Dedifferentiated amniotic fluid mesenchymal stem cell (primary cell): ENCODE measurements at regions not wholly inside any gene's neighbourhood (a gene's known extent, or its start where the extent isn't known, plus 50 kb on each side); places are given as distances from the start of the nearest gene placed in this dataset.

ENCODE experiments used
- DNase-seq: peaks from one replicate; pipeline ENCODE4 v3.0.0-alpha.2; 2016; ENCODE audit errors: extremely low spot score

DNA sequence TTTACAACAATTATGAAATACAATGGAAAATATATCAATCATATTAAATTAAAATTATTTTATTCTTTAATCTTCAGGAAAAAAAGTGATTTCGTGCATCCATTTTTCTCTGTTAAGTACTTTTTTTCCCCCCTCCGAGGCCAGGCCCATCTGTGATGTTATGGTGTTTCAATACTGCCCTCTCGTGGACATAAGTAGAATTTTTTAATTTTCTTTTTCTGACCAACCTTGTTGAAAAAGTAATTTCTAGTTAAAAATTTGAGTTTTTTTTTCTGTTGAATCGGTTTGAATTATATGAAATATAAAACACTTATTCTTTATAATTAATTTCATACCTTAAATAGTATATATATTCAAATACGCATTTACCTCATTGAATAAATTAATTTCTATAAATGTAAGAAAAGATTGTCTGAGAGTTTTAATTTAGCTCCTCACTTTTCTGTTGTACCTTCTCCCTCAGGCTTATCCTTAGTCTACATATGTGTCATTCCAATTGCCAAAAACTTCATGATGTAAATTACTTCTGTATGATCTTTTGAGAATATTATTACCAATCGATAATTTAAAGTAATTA lies 175.8 kb upstream of the TECRL start:
- peak; percentile 35 for DNase-seq

DNA sequence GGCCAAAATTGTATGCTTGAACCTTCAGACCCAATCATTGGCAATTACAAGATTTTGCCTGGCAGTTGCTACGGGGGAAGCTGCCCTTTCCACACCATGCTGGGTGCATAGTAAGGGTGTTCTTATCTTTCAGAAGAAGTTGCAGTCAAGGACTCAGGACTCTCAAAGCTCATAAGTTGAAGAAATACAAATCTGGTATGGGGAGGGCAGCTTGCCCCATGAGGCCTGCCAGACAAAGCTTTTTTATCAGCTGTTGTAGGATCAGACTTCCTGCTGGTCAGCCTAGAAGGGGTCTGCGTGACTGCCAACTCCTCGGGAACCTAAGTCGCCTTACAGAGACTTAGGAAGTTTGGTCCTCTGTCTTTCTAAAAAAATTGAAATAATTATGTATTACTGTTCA lies 174.9 kb upstream of the TECRL start:
- no peak for DNase-seq

DNA sequence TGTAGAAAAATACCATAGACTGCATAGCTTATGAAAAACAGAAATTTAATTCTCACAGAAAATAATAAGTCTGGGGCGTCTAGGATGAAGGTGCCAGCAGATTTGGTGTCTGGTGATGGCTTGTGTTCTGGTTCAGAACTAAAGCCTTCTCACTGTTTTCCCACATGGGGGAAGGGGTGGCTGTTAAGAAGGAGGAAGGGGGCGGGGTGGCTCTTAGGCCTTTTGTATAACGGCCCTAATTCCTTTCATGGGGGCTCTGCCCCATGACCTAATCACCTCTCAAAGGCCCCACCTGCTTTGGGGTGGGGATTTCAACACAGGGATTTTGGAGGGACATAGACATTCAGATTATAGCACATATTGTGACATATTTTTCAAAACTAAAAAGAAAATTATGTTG lies 173.2 kb upstream of the TECRL start:
- no peak for DNase-seq

DNA sequence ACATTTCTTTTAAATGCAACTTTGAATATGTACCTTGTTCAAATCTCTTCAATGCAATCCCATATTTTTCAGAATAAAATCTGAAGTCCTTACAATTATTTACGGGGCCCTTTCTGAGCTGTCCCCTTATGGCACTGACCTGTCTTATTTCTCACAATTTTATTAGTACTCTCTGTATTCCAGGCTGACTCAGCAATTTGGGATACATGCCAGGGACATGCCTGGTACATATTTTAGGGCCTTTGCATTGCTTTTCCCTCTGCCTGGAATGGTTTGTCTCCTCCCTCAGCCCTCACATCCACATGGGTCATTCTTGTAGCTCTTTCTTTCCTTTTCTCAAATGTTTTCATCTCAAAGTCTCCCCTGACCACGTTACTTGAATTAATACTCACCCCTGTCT lies 172.2 kb upstream of the TECRL start:
- no peak for DNase-seq

DNA sequence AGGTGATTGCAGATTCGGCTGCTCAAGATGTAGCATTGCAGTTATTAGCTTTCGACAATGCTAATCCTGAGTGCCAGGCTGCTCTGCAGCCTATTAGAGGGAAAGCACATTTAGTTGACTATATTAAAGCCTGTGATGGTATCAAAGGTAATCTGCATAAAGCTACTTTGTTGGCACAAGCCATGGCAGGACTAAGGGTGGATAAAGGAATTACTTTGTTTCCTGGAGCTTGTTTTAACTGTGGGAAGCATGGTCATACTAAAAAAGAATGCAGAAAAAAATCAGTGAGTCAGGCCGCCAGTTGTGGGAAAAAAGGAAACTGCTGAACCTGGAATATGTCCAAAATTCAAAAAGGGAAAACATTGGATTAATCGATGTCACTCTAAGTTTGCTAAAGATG lies 154.9 kb upstream of the TECRL start:
- no peak for DNase-seq

DNA sequence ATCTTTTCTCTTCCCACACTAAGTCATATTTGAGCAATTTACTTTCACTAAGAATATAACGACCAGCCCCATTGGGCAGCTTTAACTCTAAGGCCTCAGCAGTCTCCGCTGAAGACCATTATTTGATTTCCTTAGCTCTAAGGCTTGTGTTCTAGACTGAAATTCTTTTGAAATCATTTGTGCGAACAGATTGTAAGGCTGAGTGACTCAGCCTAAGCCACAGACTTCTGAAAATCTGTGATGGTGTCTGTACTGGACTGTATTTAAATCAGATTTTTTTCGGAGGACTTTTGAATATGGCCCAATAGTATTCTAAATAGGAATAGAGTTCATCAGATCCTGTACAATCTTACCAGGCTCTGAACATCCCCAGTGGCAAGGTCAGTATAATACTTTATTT lies 150.3 kb upstream of the TECRL start:
- no peak for DNase-seq

DNA sequence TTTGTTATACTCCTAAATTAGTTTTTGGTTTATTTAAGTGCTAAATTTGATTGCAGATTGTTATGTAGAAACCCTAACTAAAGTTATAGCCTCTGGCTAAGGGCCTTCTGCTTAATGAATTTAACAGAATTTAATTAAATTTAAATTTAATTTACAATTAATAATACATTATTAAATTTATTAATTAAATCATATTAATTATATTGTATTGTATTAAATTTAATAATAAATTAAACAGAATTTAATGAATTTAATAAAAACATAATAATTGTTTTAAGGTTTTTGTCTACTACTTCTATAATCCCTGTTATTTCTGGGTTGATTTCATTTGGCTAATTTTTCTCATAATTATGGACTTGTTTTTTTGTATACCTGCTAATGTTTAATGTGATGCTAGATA lies 141.9 kb upstream of the TECRL start:
- no peak for DNase-seq

DNA sequence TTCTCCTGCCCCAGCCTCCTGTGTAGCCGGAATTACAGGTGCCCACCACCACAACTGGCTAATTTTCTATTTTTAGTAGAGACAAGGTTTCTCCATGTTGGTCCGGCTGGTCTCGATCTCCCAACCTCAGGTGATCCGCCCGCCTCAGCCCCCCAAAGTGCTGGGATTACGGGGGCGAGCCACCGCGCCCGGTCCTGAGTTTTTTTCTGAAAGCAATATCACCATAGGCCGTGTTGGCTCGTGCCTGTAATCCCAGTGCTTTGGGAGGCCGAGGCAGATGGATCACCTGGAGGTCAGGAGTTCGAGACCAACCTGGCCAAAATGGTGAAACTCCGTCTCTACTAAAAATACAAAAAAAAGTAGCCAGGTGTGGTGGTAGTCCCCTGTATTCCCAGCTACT lies 136.3 kb upstream of the TECRL start:
- DNase-seq, result no peak

DNA sequence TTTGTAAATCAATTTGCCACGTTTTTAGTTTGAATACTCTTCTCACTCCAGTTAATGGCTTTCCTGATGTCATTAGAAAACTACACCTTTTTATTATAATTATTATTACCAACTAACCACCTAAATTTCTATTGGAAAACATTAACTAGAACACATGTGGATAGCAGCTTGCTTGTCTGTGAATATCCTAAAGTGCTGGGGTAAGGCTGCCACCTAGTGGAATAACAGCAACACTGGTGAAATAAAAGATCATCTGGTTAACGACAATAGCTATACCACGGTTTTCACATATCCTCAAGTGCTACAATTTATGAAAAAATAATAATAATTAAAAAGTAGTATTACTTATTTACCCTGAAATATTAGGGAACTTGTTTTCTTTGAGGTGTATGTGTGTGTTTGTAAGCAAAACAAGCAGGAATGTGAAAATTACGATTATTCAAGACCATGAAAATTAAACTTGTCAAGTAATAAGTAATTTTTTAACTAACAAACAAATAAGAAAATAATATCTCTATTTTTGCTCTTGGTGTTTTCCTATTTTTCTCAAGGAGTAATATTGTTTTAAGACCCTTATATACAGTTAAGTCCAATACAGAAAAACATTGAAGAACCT lies 130.1 kb upstream of the TECRL start:
- DNase-seq, result peak; percentile 51

DNA sequence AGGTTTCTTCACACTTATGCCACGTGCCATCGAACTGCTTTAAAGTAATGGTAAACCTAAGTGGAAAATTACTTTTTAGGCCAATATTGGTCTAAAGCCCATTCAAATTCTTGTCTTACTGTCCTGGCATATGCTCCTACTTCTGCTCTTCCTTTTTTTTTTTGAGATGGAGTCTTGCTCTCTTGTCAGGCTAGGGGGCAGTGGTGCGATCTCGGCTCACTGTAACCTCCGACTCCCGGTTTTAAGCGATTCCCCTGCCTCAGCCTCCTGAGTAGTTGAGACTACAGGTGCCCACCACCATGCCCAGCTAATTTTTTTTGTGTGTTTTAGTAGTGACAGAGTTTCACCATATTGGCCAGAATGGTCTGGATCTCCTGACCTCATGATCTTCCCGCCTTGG lies 129.0 kb upstream of the TECRL start:
- DNase-seq, result no peak

DNA sequence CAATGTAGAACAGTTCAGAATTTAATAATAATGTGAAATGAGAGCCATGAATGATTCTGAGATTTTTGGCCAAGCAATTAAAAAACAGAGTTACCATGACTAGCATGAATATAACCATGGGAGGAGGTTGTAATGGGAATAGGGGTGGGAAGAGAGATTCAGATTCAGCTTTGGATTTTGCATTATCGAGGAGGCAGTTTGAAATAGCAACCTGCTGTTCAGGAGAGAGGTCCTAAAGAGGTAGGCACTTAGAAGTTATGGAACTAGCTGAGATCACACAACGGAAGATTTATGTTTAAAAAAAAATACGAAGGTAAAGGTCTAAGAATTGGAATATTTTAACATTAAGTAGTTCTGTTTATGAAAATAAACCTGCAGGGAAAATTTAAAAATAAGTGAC lies 124.4 kb upstream of the TECRL start:
- DNase-seq, result no peak

DNA sequence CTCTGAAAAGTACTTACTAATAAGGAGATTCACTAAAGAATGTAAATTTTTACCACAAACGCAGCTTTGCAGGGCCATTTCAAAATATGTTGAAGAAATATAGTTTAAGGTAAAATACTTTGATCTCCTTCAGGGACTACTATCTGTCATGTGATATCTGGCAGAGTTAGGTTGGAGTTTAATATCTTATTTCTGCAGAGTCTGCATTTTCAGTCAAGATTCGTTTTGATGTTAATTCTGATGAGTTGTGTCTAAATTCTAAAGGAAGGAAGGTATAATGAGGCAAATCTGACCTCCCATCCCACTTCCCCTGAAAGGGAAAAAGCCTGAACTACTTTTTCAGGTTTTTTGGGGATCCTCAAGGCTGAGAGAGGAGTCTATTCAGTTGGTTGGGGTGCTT lies 123.9 kb upstream of the TECRL start:
- DNase-seq, result no peak

DNA sequence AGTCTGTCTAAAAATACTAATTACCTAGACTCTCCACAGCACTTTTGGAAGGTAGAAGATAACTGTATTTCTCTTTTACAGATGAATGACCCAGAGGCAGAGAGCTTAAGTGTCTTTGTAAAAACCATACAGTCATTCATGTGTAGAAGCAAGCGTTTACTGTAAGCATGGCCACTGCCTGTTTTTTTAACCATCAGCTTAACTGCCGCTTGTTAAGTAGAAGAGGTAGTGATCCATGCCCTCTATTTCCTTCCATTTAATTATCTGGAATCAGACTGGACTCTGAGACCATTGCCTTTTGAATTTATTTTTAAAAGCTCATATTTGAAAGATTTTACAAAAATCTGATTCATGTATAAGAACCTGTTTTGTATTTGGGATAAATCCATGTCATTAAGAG lies 111.2 kb upstream of the TECRL start:
- DNase-seq, result no peak

DNA sequence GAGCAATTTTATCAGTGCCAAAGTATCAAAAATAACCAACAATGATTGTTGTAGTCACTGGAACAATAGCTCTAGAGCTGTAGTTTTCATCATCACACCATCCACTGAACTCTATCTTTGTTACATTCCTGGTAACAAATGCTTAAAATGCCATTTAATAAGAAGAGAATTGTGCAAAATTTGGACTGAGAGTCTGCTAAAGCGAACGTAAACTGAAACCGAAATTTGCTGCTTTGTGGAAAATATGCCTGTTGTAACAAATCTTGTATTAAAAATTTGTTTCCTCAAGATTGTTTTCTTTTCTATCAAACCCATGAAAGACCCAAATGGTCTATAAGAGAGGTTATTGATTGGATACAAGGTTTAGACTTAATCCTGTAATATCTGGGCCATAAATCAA lies 109.3 kb upstream of the TECRL start:
- DNase-seq, result no peak

DNA sequence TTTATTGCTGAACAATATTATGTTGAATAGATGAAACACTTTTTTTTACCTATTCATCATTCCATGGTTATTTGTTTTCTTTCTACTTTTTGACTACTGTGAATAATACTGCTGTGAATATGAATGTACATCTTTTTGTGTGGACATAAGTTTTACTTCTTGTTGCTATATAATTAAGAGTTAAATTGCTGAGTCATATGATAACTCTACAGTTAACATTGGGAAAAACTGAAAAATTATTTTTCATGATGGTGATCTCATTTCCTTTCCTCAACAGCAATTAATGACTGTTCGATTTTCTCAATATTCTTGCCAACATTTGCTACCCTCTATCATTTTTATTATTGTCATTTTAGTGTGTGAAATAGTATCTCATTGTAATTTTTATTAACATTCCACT lies 106.9 kb upstream of the TECRL start:
- no peak for DNase-seq

DNA sequence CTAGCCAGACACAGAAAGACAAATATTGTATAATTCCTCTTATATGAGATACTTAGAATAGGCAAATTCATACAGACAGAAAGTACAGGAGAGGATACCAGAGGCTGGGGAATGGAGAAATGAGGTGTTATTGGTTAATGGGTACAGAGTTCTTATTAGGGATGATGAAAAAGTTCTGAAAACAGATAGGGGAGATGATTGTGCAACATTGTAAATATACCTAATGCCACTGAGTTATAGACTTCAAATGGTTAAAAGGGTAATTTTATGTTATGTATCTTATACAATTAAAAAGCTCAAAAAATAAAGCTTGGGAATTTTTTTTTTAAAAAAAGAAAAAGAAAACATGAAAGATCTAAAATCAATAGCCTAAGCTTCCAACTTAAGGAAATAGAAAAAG lies 98.8 kb upstream of the TECRL start:
- no peak for DNase-seq

DNA sequence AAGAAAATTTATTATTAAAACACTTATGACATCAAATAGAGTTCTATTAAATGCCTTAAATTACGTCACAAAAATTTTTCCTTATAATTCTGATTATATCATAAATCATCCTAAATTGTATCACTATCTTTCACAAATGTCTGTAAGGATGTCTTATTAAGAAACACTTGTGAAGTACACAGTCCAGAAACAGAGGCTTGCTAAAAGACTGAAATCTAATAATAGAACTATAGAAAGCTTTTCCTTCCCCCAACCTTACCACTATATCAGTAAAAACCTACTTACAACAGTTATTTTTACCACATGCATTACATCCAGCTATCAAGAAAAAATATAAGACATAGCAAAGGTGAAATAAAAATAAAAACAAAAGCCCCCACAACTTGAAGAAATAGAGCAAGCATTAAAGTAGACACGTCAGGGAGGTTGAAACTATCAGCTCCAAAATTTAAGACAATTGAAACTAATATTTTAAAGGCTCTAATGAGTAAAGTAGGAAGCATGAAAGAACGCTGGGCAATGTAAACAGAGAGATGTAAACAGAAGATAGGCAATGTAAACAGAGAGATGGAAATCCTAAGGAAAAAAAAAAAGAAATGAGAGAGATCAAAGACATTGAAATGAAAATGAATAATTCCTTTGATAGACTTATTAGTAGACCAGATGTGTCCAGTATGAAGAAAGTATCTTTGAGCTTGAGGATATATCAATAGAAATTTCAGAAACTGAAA lies 94.9 kb upstream of the TECRL start:
- DNase-seq, result no peak

DNA sequence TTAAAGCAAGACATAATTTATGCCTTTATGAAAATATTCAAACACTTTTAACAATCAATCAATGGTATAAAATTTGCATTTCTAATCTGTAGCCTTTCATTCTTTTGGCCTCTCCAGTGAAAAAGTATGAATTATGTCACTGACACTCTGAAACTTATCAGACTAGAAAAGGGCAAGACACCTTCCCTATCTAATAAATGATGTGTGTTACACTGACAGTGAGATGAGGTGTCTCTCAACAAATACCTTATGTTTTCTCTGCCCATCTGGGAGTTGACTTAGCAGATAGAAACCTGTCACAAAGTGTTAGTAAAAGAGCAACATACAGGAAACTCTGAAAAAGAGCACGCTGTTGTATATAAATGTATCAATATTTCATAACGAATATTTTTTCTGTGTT lies 94.2 kb upstream of the TECRL start:
- no peak for DNase-seq

DNA sequence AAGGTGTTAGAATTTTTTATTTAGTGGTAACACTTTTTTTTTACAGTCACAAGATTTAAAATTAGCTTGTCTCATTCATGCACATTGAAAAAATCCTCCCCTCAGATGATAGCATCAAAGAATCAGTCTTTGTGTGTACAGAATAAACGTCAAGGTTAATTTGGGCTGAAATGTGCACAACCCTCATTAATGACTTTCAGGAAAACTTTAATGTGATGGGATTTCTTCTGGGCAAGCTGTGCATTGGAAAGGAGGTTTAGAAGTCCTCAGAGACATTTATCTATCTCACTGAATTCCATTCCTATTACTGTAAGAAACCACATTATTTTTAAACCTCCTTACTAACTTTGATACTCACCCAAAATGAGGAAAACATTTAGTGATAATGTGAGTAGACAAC lies 88.2 kb upstream of the TECRL start:
- no peak for DNase-seq

DNA sequence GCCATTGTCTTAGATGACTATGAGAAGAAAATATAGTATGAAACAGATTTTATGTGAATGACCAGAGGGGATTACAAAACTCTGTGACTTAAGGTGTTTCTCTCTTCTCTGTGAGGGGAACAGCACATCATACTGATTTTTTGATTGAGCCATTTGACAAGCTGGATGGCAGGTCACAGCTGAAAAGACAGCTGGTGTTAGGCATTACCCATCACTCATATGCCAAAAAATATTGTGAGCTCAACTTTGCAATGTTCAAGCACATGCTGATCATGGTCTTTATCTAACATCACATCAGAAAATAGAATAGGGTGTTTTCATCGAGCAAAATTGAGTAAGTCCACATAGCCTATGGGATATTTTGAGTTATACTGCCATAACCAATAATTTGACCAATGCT lies 86.7 kb upstream of the TECRL start:
- no peak for DNase-seq

DNA sequence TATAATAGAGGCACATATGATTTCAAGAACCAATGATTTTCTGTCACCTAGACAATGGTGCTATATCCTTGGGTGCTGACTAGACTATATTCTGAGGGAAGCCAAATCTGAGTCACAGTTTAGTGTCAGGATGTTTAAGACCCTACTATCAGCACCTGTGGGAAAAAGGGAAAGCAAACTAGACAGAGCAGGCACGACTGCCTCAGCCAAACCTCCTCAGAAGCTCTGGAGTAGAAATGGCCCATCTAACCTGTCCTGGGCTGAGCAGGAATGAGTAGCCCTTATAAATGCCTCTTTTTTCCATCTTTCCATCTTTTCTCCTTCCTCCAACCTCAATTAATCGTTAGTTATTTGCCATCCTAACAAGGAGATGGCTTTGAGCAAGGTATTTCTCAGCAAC lies 80.4 kb upstream of the TECRL start:
- DNase-seq, result no peak

DNA sequence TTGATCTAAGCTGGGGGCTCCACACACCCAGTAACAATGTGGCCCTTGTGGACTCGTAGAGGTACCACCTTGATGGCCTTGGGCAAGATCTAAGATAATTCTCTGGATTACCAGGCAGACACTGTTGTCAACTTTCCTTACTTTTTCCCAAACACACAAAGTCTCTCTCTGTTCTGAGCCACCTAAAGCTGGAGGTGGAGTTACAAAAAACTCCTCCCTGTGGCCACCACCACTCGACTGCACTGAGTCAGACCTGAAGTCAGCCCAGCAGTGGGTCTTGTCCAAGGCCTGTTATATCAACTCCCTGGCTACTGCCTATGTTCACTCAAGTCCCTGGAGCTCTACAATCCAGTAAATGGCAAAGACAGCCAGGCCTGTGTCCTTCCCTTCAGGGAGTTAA lies 70.1 kb upstream of the TECRL start:
- no peak for DNase-seq

DNA sequence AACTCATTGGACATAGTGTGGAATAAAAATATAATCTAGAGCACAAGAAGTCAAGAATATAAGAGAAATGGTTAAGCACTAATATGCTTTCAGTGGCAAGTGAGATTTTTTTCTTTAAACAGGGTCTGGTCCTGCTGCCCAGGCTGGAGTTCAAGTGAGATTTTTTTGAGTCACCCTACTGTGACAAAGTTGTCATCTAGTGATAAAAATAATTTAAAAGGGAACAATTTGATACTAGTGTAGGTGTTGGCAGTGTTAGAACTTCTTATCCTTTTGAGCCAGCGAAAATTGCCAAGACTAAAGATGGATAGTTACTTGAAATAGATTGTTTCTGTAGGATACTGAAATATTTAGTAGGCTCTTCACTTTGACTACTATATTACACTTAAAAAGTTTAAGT lies 67.9 kb upstream of the TECRL start:
- DNase-seq, result no peak

DNA sequence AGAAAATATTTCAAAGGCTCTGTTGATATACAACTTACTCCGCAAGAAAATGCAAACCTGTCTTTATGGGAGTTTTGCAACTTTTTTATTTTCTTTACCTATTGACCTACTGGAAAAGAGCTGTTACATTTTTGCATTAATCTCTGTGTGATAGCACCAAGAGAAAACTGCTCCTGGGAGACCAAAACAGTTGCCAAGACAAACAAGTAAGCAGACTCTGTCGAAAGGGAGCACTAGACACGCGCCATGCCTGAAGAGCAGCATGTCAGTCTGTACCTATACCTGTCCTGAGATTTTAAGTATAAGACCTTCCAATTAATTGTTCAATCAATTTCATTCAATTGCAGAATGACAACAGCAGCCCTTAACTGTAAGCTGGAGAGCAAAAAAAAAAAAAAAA lies 56.0 kb upstream of the TECRL start:
- no peak for DNase-seq
